Chondrocyte (in vitro differentiated cells): ENCODE measurements at regions not wholly inside any gene's neighbourhood (a gene's known extent, or its start where the extent isn't known, plus 50 kb on each side); places are given as distances from the start of the nearest gene placed in this dataset.
"Not testable (repeated sequence)": the region's sequence is repeated elsewhere in the genome, so short reads cannot be mapped to it uniquely, and the experiment has no call there.

Experiments
- DNase-seq: peaks from one replicate; pipeline ENCODE4 v3.0.0; 2021; ENCODE audit warnings: mixed read lengths, low spot score
- H3K27ac Mint-ChIP-seq: one replicate; pipeline ENCODE4 v1.8.0; 2021; ENCODE audit warnings: mild to moderate bottlenecking, moderate library complexity, mixed read lengths; ENCODE audit not compliant: unreplicated experiment
- H3K27me3 Mint-ChIP-seq: 2 replicates; pipeline ENCODE4 v1.8.0; 2021; ENCODE audit warnings: low read depth, mixed read lengths
- H3K36me3 Mint-ChIP-seq: 2 replicates; pipeline ENCODE4 v1.8.0; 2021; ENCODE audit warnings: low read depth, mixed read lengths
- H3K4me1 Mint-ChIP-seq: 2 replicates; pipeline ENCODE4 v1.8.0; 2021; ENCODE audit warnings: low read depth, mild to moderate bottlenecking, mixed read lengths
- H3K4me3 Mint-ChIP-seq: one replicate; pipeline ENCODE4 v1.8.0; 2021; ENCODE audit warnings: mild to moderate bottlenecking, moderate library complexity, mixed read lengths; ENCODE audit not compliant: unreplicated experiment
- H3K9me3 Mint-ChIP-seq: 2 replicates; pipeline ENCODE4 v1.8.0; 2021; ENCODE audit warnings: low read depth, mixed read lengths
- CTCF ChIP-seq: fragments of 200-600 bp; sonication (generic); IDR thresholded peaks from 2 replicates; pipeline ENCODE4 v1.5.0; 2021; ENCODE audit warnings: antibody characterized with exemption, mild to moderate bottlenecking, moderate library complexity

GRCh38 chrX:47302396-47302795 lies 68.0 kb upstream of the ZNF157 start:
- Mint-ChIP-seq H3K9me3 (no peaks in the 10 kb centered on the region), H3K36me3 (no peaks in the 10 kb centered on the region), H3K4me3 (no peak overlapping the region), H3K27me3 (no peaks in the 10 kb centered on the region), H3K27ac (no peak overlapping the region), H3K4me1 (peaks cover under 1% of the 10 kb centered on the region)
- no peak for TF ChIP-seq CTCF
- DNase-seq: no peak

DNA sequence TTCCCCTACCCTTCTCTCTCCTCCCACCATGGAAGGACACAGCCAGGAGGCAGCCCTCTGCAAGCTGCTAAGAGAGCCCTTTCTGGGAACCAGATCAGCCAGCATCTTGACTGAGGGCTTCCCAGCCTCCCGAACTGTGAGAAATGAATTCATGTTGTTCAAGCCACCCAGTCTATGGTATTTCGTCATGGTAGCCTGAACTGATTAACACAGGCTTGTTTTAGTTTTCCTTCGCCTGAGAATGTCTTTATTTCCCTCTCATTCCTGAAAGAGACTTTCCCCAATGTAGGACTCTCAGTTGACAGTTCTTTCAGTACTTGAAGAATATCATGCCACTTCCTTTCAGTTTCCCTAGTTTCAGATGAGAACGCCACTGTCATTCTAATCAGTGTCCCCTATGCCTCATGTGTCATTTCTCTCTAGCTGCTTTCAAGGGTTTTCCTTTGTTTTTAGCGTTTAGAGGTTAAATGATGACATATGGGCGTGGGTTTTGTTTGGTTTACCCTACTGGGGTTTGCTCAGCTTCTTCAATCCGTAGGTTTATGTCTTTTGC lies 63.8 kb upstream of the ZNF157 start:
- not testable (repeated sequence) for H3K9me3 Mint-ChIP-seq, H3K36me3 Mint-ChIP-seq, DNase-seq, H3K4me1 Mint-ChIP-seq, H3K27me3 Mint-ChIP-seq, H3K4me3 Mint-ChIP-seq, H3K27ac Mint-ChIP-seq

- H3K27me3 Mint-ChIP-seq: no peaks in the 10 kb centered on the region
- H3K4me3 Mint-ChIP-seq: no peak overlapping the region
- no peaks in the 10 kb centered on the region for H3K9me3 Mint-ChIP-seq
- no peak for DNase-seq
- TF ChIP-seq CTCF: peak; percentile 74
- no peaks in the 10 kb centered on the region for H3K4me1 Mint-ChIP-seq
- no peaks in the 10 kb centered on the region for H3K36me3 Mint-ChIP-seq
- H3K27ac Mint-ChIP-seq: no peak overlapping the region
These were observed 58.2 kb upstream of the ZNF157 start for GRCh38 chrX:47311932-47312774.

DNA sequence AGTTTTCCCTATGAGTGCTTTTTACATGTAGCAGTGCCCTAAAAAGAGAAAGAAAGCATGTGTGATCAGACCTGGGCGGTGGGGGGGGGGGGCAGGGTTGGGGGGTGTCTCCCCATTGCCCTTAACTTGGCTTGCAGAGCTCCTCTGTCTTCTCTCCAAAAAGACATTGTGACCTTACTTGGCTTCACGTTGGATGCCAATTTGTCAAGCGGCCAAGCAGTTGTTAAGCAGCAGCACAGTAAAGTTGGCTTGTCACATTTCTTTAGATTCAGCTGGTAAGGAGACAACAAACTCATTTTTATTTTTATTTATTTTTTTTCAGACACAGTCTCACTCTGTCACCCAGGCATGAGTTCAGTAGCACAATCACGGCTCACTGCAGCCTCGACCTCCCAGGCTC lies 57.3 kb upstream of the ZNF157 start:
- Mint-ChIP-seq H3K27ac (no peak overlapping the region), H3K36me3 (no peaks in the 10 kb centered on the region), H3K27me3 (no peaks in the 10 kb centered on the region), H3K4me1 (no peaks in the 10 kb centered on the region), H3K4me3 (no peak overlapping the region), H3K9me3 (no peaks in the 10 kb centered on the region)
- TF ChIP-seq CTCF: no peak
- DNase-seq: no peak

GRCh38 chrX:47316276-47317025 lies 53.9 kb upstream of the ZNF157 start:
- no peaks in the 10 kb centered on the region for H3K27me3 Mint-ChIP-seq
- H3K36me3 Mint-ChIP-seq: no peaks in the 10 kb centered on the region
- peak overlapping the region; percentile 50 for H3K4me3 Mint-ChIP-seq
- H3K27ac Mint-ChIP-seq: no peak overlapping the region
- DNase-seq: peak; percentile 30
- H3K9me3 Mint-ChIP-seq: peaks cover 1% of the 10 kb centered on the region
- TF ChIP-seq CTCF: no peak
- no peaks in the 10 kb centered on the region for H3K4me1 Mint-ChIP-seq
